ENCODE measurements at regions not wholly inside any gene's neighbourhood (a gene's known extent, or its start where the extent isn't known, plus 50 kb on each side); places are given as distances from the start of the nearest gene placed in this dataset.

DNA sequence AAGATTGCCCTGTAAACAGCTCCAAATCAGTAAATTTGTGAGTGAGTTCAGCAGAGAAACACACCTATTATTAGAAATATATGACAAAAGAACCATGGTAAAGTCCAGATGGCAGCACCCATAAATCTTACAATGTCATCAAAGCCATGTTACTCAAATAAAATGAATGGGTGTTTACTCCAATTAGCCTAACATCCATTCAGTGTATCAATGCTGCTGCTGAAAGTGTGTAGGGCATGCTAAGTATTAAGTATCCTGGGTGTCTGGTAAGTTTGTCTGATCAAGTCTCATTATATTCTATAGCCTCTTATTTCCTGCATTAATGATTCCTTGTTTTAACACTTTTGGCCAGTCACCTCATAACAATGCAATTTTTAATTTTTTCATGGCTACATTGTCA is 185.5 kb upstream of the STEAP4 start:
- Histone ChIP-seq H3K36me3 (ENCODE audit: insufficient read depth, low read length) (no peaks in the 10 kb centered on the region), H3K9me3 (ENCODE audit: low read depth, low read length) (no peaks in the 10 kb centered on the region), H3K4me3 (ENCODE audit: insufficient read depth, low read length) (no peak overlapping the region), H3K4me2 (ENCODE audit: insufficient read depth, low read length) (no peak overlapping the region), H3K27me3 (ENCODE audit: insufficient read depth, low read length) (no peaks in the 10 kb centered on the region), H3K27ac (ENCODE audit: low read depth, low read length) (no peak overlapping the region), H3K79me2 (ENCODE audit: insufficient read depth, low read length) (no peaks in the 10 kb centered on the region), H4K20me1 (ENCODE audit: insufficient read depth, low read length) (no peaks in the 10 kb centered on the region), H2AFZ (ENCODE audit: low read length) (no peak overlapping the region), H3K4me1 (ENCODE audit: insufficient read depth, low read length) (no peaks in the 10 kb centered on the region)
- no peak for DNase-seq (ENCODE audit: insufficient read length, low spot score, missing footprints)
- TF ChIP-seq, protein P1, sequence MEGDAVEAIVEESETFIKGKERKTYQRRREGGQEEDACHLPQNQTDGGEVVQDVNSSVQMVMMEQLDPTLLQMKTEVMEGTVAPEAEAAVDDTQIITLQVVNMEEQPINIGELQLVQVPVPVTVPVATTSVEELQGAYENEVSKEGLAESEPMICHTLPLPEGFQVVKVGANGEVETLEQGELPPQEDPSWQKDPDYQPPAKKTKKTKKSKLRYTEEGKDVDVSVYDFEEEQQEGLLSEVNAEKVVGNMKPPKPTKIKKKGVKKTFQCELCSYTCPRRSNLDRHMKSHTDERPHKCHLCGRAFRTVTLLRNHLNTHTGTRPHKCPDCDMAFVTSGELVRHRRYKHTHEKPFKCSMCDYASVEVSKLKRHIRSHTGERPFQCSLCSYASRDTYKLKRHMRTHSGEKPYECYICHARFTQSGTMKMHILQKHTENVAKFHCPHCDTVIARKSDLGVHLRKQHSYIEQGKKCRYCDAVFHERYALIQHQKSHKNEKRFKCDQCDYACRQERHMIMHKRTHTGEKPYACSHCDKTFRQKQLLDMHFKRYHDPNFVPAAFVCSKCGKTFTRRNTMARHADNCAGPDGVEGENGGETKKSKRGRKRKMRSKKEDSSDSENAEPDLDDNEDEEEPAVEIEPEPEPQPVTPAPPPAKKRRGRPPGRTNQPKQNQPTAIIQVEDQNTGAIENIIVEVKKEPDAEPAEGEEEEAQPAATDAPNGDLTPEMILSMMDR (IDR thresholded peaks at IDR 0.05; ENCODE audit: extremely low read depth, low read depth, low read length), result no peak

DNA sequence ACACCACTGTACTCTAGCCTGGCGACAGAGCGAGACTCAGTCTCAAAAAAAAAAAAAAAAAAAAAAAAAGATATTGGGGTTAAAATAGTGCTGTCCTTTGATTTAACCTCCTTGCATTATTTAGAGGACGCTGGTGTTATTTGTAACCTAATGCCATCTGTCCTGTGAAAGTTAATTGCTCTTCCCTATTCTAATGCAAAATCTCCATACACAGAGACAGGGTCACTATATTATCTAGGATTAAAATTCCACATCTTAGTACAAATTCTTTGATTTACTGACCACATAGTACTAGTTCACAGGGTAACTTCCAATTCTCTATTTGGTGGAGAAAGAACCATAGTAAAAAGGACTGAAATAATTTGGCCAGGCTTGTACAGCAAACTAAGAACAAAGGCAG is 184.2 kb upstream of the STEAP4 start:
- Histone ChIP-seq H2AFZ (ENCODE audit: low read length) (no peak overlapping the region), H3K79me2 (ENCODE audit: insufficient read depth, low read length) (no peaks in the 10 kb centered on the region), H3K27ac (ENCODE audit: low read depth, low read length) (no peak overlapping the region), H3K4me3 (ENCODE audit: insufficient read depth, low read length) (no peak overlapping the region), H3K36me3 (ENCODE audit: insufficient read depth, low read length) (no peaks in the 10 kb centered on the region), H3K9me3 (ENCODE audit: low read depth, low read length) (no peaks in the 10 kb centered on the region), H4K20me1 (ENCODE audit: insufficient read depth, low read length) (no peaks in the 10 kb centered on the region), H3K4me1 (ENCODE audit: insufficient read depth, low read length) (no peaks in the 10 kb centered on the region), H3K27me3 (ENCODE audit: insufficient read depth, low read length) (no peaks in the 10 kb centered on the region), H3K4me2 (ENCODE audit: insufficient read depth, low read length) (no peak overlapping the region)
- DNase-seq (ENCODE audit: insufficient read length, low spot score, missing footprints), result no peak
- TF ChIP-seq, protein P1 (IDR thresholded peaks at IDR 0.05; ENCODE audit: extremely low read depth, low read depth, low read length), result no peak

DNA sequence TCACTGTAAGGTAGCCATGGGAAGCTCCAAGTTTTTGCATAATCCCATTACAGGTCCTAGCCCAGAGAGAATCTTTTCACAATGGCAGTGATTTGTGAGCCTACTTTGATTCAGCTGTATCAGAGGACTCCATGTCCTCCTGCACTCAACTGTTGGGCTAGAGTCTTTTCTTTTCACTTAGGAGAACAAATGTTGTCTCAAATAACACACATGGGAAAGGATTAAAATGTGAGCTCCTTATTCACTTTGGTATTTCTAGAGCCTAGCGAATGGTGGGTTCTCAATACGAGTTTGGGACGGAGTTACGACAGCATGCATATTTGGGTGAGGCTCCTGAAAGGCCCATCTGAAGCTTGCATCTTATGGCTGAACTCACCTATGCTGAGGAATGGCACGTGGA is 183.5 kb upstream of the STEAP4 start:
- no peak overlapping the region for H2AFZ ChIP-seq (ENCODE audit: low read length)
- no peak overlapping the region for H3K4me2 ChIP-seq (ENCODE audit: insufficient read depth, low read length)
- H3K27ac ChIP-seq (ENCODE audit: low read depth, low read length), result no peak overlapping the region
- TF ChIP-seq, protein P1 (IDR thresholded peaks at IDR 0.05; ENCODE audit: extremely low read depth, low read depth, low read length), result no peak
- H3K9me3 ChIP-seq (ENCODE audit: low read depth, low read length), result no peaks in the 10 kb centered on the region
- DNase-seq (ENCODE audit: insufficient read length, low spot score, missing footprints), result no peak
- no peak overlapping the region for H3K4me3 ChIP-seq (ENCODE audit: insufficient read depth, low read length)
- no peaks in the 10 kb centered on the region for H3K27me3 ChIP-seq (ENCODE audit: insufficient read depth, low read length)
- H4K20me1 ChIP-seq (ENCODE audit: insufficient read depth, low read length), result no peaks in the 10 kb centered on the region
- H3K79me2 ChIP-seq (ENCODE audit: insufficient read depth, low read length), result no peaks in the 10 kb centered on the region
- H3K36me3 ChIP-seq (ENCODE audit: insufficient read depth, low read length), result no peaks in the 10 kb centered on the region
- H3K4me1 ChIP-seq (ENCODE audit: insufficient read depth, low read length), result no peaks in the 10 kb centered on the region

DNA sequence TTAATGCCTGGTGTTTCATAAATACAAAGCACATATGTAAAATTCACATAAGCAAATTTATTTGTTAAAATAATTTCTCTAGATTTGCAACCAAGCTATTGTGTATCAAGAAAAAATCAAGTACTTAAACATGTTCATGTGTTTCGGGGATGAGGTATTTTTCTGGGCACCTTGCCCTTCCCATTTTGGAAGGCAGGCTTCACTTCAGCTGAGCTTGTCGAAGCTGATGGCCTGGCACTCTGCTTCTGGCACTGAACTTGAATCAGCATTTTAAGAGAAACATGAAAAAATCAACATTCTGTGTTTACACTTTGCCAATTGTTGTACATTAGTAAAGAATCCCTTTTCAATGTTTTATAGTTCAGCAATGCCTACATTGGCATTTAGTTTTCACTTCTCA is 179.1 kb upstream of the STEAP4 start:
- Histone ChIP-seq H3K36me3 (ENCODE audit: insufficient read depth, low read length) (no peaks in the 10 kb centered on the region), H3K27me3 (ENCODE audit: insufficient read depth, low read length) (no peaks in the 10 kb centered on the region), H3K4me2 (ENCODE audit: insufficient read depth, low read length) (no peak overlapping the region), H3K4me1 (ENCODE audit: insufficient read depth, low read length) (no peaks in the 10 kb centered on the region), H3K4me3 (ENCODE audit: insufficient read depth, low read length) (no peak overlapping the region), H3K27ac (ENCODE audit: low read depth, low read length) (no peak overlapping the region), H2AFZ (ENCODE audit: low read length) (no peak overlapping the region), H3K9me3 (ENCODE audit: low read depth, low read length) (no peaks in the 10 kb centered on the region), H3K79me2 (ENCODE audit: insufficient read depth, low read length) (no peaks in the 10 kb centered on the region), H4K20me1 (ENCODE audit: insufficient read depth, low read length) (no peaks in the 10 kb centered on the region)
- TF ChIP-seq, protein P1 (IDR thresholded peaks at IDR 0.05; ENCODE audit: extremely low read depth, low read depth, low read length), result no peak
- DNase-seq (ENCODE audit: insufficient read length, low spot score, missing footprints), result no peak

All from osteoblast (primary cell).